Tibial nerve (tissue), 4 donors: ENCODE measurements at regions not wholly inside any gene's neighbourhood (a gene's known extent, or its start where the extent isn't known, plus 50 kb on each side); places are given as distances from the start of the nearest gene placed in this dataset.

Experiments used
- EP300 ChIP-seq, 2 donors: sonication (generic); formaldehyde crosslinking; IDR thresholded peaks; one replicate each; pipeline ENCODE4 v1.6.1; 2017; ENCODE audit warnings: antibody characterized with exemption in 2 of 2, mild to moderate bottlenecking in 1 of 2
- POLR2A ChIP-seq, 2 donors: fragments of 450-650 bp; IDR thresholded peaks; one replicate each; pipeline ENCODE4 v1.6.1; 2017; ENCODE audit warnings: antibody characterized with exemption in 2 of 2, mild to moderate bottlenecking in 2 of 2, moderate library complexity in 2 of 2
- TF ChIP-seq, protein P1 (sequence below), 5 experiments: fragments of 200-600 bp in 3 of 5; fragments of 450-650 bp in 2 of 5; sonication (generic) in 3 of 5; IDR thresholded peaks; one replicate each; pipeline ENCODE4 v1.5.1; 2016 to 2019; ENCODE audit warnings: antibody characterized with exemption in 5 of 5, mild to moderate bottlenecking in 3 of 5, moderate library complexity in 2 of 5

DNA sequence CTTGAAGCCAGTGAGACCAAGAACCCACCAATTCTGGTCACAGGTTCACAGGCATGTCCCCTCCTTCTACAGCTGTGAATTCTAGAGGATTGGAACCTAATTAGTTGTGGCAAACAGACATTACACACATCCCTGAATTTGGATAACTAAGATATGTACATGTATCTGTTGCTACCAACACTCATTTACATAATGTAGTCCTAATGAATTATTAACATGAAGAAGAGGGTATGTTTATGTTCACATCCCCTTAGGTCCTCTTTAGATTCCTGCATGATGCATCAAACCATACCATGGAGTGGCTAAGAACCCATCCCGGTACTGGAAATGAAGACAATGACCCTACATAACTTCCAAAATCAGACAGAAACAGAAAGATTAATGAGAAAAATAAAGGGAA is 326.9 kb upstream of the RBMY1B start:
- TF ChIP-seq, protein P1, sequence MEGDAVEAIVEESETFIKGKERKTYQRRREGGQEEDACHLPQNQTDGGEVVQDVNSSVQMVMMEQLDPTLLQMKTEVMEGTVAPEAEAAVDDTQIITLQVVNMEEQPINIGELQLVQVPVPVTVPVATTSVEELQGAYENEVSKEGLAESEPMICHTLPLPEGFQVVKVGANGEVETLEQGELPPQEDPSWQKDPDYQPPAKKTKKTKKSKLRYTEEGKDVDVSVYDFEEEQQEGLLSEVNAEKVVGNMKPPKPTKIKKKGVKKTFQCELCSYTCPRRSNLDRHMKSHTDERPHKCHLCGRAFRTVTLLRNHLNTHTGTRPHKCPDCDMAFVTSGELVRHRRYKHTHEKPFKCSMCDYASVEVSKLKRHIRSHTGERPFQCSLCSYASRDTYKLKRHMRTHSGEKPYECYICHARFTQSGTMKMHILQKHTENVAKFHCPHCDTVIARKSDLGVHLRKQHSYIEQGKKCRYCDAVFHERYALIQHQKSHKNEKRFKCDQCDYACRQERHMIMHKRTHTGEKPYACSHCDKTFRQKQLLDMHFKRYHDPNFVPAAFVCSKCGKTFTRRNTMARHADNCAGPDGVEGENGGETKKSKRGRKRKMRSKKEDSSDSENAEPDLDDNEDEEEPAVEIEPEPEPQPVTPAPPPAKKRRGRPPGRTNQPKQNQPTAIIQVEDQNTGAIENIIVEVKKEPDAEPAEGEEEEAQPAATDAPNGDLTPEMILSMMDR (IDR thresholded peaks at IDR 0.05) = no peak
- no peak for TF ChIP-seq POLR2A (IDR thresholded peaks at IDR 0.05)
- no peak for TF ChIP-seq EP300 (IDR thresholded peaks at IDR 0.05)
